Mucosa of descending colon (tissue), 3 donors: ENCODE measurements at regions not wholly inside any gene's neighbourhood (a gene's known extent, or its start where the extent isn't known, plus 50 kb on each side); places are given as distances from the start of the nearest gene placed in this dataset.

Experiments used
- ATAC-seq: fragments of 200-7000 bp; cut with Tn5 transposase; one replicate; pipeline ENCODE4 v1.9.1; 2020; ENCODE audit warnings: mild to moderate bottlenecking, moderate library complexity
- DNase-seq, 3 donors: peaks; one replicate each; pipeline ENCODE4 v3.0.0-alpha.2; 2020
- H3K36me3 ChIP-seq: fragments of 200-600 bp; one replicate; pipeline ENCODE4 v1.8.0; 2021; ENCODE audit warnings: low read depth, mild to moderate bottlenecking
- H3K4me1 ChIP-seq: fragments of 200-600 bp; one replicate; pipeline ENCODE4 v1.8.0; 2021; ENCODE audit warnings: low read depth, mild to moderate bottlenecking
- H3K4me3 ChIP-seq: fragments of 200-600 bp; one replicate; pipeline ENCODE4 v1.8.0; 2021; ENCODE audit warnings: mild to moderate bottlenecking
- H3K9me3 ChIP-seq: fragments of 200-600 bp; one replicate; pipeline ENCODE4 v1.8.0; 2021; ENCODE audit warnings: mild to moderate bottlenecking
- intact Hi-C, 2 donors: fragments of 100-400 bp; cut with DNase I in 1 of 2; cut with micrococcal nuclease in 1 of 2; formaldehyde crosslinking; loops; one replicate each; pipeline versions ENCODE4 v1.11.0 to v1.11.1; 2022; cut with DNase I, micrococcal nuclease
- TF ChIP-seq, protein P1 (sequence below): fragments of 200-600 bp; IDR thresholded peaks from one replicate; pipeline ENCODE4 v1.8.0; 2022; ENCODE audit warnings: antibody characterized with exemption, mild to moderate bottlenecking
- donor health status: DM: no; HTN: no; CAD: no; lungs with moderate emphysema.
- donor health status: DM: no; HTN: no; CAD: no.
- donor health status: DM: no; HTN: yes; CAD: no.

DNA sequence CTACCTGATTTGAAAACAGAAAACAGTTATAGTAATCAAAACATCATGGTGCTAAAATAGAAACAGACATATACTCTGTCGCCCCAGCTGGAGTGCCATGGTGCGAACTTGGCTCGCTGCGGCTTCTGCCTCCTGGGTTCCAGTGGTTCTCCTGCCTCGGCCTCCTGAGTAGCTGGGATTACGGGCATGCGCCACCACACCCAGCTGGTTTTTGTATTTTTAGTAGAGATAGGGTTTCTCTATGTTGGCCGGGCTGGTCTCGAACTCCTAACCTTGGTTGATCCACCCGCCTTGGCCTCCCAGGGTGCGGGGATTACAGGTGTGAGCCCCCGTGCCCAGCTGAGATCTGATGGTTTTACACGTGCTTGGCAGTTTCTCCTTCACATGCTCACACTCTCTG lies 495.9 kb downstream of the ANXA1 start:
- Histone ChIP-seq H3K4me1 (no peaks in the 10 kb centered on the region), H3K9me3 (no peaks in the 10 kb centered on the region), H3K4me3 (no peak overlapping the region), H3K36me3 (no peaks in the 10 kb centered on the region)
- ATAC-seq: no peak
- TF ChIP-seq, protein P1, sequence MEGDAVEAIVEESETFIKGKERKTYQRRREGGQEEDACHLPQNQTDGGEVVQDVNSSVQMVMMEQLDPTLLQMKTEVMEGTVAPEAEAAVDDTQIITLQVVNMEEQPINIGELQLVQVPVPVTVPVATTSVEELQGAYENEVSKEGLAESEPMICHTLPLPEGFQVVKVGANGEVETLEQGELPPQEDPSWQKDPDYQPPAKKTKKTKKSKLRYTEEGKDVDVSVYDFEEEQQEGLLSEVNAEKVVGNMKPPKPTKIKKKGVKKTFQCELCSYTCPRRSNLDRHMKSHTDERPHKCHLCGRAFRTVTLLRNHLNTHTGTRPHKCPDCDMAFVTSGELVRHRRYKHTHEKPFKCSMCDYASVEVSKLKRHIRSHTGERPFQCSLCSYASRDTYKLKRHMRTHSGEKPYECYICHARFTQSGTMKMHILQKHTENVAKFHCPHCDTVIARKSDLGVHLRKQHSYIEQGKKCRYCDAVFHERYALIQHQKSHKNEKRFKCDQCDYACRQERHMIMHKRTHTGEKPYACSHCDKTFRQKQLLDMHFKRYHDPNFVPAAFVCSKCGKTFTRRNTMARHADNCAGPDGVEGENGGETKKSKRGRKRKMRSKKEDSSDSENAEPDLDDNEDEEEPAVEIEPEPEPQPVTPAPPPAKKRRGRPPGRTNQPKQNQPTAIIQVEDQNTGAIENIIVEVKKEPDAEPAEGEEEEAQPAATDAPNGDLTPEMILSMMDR: no peak
- intact Hi-C loops: loop anchor here in 1 of 2 donors (10.0 kb wide), 1 partner anchor 837 kb away; no protein-coding TSS in a partner anchor
- DNase-seq: no peak

DNA sequence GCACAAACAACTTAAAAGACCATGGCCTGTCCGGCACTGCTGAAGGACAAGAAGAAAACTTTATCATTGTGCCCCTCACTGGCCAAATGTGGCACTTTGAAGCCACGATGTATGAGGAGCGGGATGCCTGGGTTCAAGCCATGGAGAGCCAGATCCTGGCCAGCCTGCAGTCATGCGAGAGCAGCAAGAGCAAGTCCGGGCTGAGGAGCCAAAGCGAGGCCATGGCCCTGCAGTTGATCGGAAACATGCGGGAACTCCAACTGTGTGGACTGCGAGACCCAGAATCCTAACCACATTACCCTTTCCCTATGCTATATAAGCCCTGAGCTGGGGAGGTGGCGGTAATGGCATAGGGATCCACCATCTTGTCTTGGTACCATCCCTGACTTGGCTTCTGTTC lies 497.9 kb downstream of the ANXA1 start:
- ATAC-seq: no peak
- no peaks in the 10 kb centered on the region for H3K4me1 ChIP-seq
- intact Hi-C loops: loop anchor here in 1 of 2 donors (10.0 kb wide), 1 partner anchor 835 kb away; no protein-coding TSS in a partner anchor
- DNase-seq: no peak
- H3K9me3 ChIP-seq: no peaks in the 10 kb centered on the region
- TF ChIP-seq, protein P1: no peak
- no peak overlapping the region for H3K4me3 ChIP-seq
- H3K36me3 ChIP-seq: no peaks in the 10 kb centered on the region

DNA sequence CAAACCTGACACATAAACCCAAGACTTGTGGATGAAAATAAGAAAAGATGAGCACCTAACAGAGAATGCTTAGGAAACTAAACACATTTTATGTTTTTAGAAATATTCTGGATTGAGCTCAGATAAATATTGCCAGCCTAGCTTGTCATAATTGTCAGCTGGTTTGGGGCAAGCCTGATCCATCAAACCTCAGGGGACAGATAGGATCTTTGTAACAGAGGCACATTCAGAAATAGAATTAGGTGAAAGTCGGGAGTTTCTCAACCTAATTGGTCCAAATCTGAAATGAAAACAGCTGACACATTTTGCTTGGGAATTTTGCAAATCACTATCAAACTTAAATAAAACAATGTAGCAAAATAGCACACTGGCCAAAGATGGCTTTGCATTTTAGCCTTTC lies 503.7 kb downstream of the ANXA1 start:
- DNase-seq: no peak
- no peaks in the 10 kb centered on the region for H3K9me3 ChIP-seq
- H3K36me3 ChIP-seq: no peaks in the 10 kb centered on the region

DNA sequence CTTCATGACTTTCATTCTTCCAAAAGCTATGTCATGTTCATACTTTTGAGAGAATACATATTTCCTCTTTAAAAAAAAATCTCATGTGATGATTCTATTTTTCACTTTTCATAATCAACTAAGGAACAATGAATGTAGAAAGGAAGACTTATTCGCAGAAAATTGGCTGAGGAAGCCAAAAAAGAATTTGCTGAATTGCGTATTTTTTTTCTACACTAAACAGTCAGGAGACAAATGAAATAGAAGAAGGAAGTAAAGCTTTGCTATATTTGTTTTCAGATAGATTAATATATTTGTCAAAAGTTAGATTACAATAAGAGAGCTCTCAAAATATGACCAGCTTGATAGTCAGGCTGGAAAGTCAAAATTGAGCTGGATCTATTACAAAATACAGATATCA lies 504.2 kb downstream of the ANXA1 start:
- no peak for DNase-seq
- Histone ChIP-seq H3K4me1 (no peaks in the 10 kb centered on the region), H3K9me3 (no peaks in the 10 kb centered on the region), H3K36me3 (no peaks in the 10 kb centered on the region), H3K4me3 (no peak overlapping the region)
- intact Hi-C loops: no loop called here
- TF ChIP-seq, protein P1: no peak
- ATAC-seq: no peak

More for the DNA sequence above, 503.7 kb downstream of the ANXA1 start:
- H3K4me1 ChIP-seq: no peaks in the 10 kb centered on the region
- ATAC-seq: no peak
- no peak overlapping the region for H3K4me3 ChIP-seq
- intact Hi-C loops: no loop called here
- TF ChIP-seq, protein P1: no peak

DNA sequence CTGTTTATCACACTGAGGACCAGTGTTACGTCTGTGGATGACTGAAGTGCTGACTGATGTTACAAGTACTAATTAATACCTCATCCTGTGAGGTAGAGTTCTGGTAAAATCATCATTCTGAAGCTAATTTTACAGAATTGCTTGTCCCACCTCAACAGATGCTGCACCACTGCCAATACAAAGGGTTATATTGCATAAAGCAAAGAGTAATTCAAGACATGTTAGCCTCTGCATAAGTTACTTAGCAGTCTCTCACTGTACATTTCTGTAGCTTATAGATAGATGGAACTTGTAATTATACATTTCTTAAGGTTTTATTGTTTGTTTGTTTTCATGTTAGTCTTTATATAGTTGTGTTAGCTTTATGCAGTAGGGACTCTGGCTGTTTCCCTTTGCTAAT lies 513.6 kb downstream of the ANXA1 start:
- no peaks in the 10 kb centered on the region for H3K36me3 ChIP-seq
- ATAC-seq (no peak), DNase-seq (no peak)
- no peaks in the 10 kb centered on the region for H3K9me3 ChIP-seq
- intact Hi-C loops: no loop called here
- no peaks in the 10 kb centered on the region for H3K4me1 ChIP-seq
- H3K4me3 ChIP-seq: no peak overlapping the region
- TF ChIP-seq, protein P1: no peak

DNA sequence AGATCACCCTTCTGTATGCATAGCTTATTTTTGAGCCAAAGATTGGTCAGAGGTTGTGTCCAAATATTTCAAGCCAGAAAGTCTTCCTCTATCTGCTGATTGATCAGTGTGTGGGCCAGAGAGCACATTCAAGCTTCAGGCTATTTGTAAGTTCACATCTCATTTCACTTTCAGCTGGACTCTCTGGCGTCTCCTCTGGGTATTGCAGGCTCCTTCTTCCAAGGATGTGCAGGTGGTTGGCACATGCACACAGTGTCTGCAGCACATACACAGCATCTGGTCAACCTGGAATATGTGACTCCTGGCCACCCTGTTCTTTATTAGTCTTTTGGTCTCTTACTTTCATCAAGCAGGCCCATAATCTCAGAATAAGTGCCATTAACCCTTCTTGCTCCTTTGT lies 516.1 kb downstream of the ANXA1 start:
- DNase-seq: no peak
- TF ChIP-seq, protein P1: no peak
- Histone ChIP-seq H3K4me3 (no peak overlapping the region), H3K9me3 (no peaks in the 10 kb centered on the region), H3K4me1 (no peaks in the 10 kb centered on the region), H3K36me3 (no peaks in the 10 kb centered on the region)
- intact Hi-C loops: no loop called here
- ATAC-seq: no peak
